HEK293 (cell line): ENCODE measurements at regions not wholly inside any gene's neighbourhood (a gene's known extent, or its start where the extent isn't known, plus 50 kb on each side); places are given as distances from the start of the nearest gene placed in this dataset.
"Not testable (repeated sequence)": the region's sequence is repeated elsewhere in the genome, so short reads cannot be mapped to it uniquely, and the experiment has no call there.

Experiments used
- CTCF ChIA-PET: fragments of 350-600 bp; formaldehyde crosslinking; extraction: SDS; loops from one replicate; lab custom pipeline; 2021; ENCODE audit warnings: antibody characterized with exemption; lab: Yijun Ruan, JAX
- POLR2A ChIA-PET: fragments of 300-600 bp; formaldehyde crosslinking; extraction: SDS; loops from one replicate; lab custom pipeline; 2020; ENCODE audit warnings: antibody characterized with exemption, inconsistent platforms; lab: Yijun Ruan, JAX
- H3K27ac ChIP-seq: fragments of 200-500 bp; sonication (Bioruptor generic); 2 replicates; pipeline ENCODE4 v1.5.1; 2014; ENCODE audit warnings: low read depth, low read length, control low read depth, inconsistent platforms; ENCODE audit errors: extremely low read depth
- H3K36me3 ChIP-seq, 2 experiments: fragments of 200-500 bp in 1 of 2; sonication (Bioruptor generic) in 1 of 2; 1 replicate in 1 of 2; 2 replicates in 1 of 2; pipeline ENCODE4 v1.5.1; 2014 to 2017; ENCODE audit warnings: inconsistent platforms in 2 of 2, low read length in 2 of 2; ENCODE audit not compliant: control insufficient read depth in 2 of 2, insufficient read depth in 1 of 2
- H3K4me1 ChIP-seq: fragments of 200-500 bp; sonication (Bioruptor generic); 2 replicates; pipeline ENCODE4 v1.5.1; 2014; ENCODE audit warnings: mild to moderate bottlenecking, low read length, inconsistent platforms; ENCODE audit not compliant: control insufficient read depth, insufficient read depth
- H3K4me3 ChIP-seq: 2 replicates; pipeline ENCODE4 v1.5.1; 2011; ENCODE audit warnings: low read depth, mild to moderate bottlenecking, control low read depth, low read length, moderate library complexity
- H3K9me3 ChIP-seq: fragments of 200-500 bp; sonication (Bioruptor generic); 2 replicates; pipeline ENCODE4 v1.5.1; 2014; ENCODE audit warnings: low read depth, low read length, inconsistent platforms; ENCODE audit not compliant: control insufficient read depth, insufficient read depth
- IKZF3 ChIP-seq: fragments of 450-650 bp; IDR thresholded peaks from 2 replicates; pipeline ENCODE4 v1.5.0; 2018; ENCODE audit warnings: missing biosample characterization, mild to moderate bottlenecking, missing genetic modification characterization, moderate library complexity
- KLF1 ChIP-seq: fragments of 450-650 bp; formaldehyde crosslinking; IDR thresholded peaks from 2 replicates; pipeline ENCODE4 v1.5.1; 2016; ENCODE audit warnings: missing biosample characterization, missing genetic modification characterization
- ZBTB1 ChIP-seq: fragments of 450-650 bp; formaldehyde crosslinking; IDR thresholded peaks from 2 replicates; pipeline ENCODE4 v1.5.1; 2016; ENCODE audit warnings: missing biosample characterization, missing genetic modification characterization
- ZBTB21 ChIP-seq: fragments of 450-650 bp; formaldehyde crosslinking; IDR thresholded peaks from 2 replicates; pipeline ENCODE4 v1.5.1; 2017; ENCODE audit warnings: missing biosample characterization, missing genetic modification characterization
- ZBTB48 ChIP-seq: fragments of 450-650 bp; formaldehyde crosslinking; IDR thresholded peaks from 2 replicates; pipeline ENCODE4 v1.5.1; 2016; ENCODE audit warnings: missing biosample characterization, missing genetic modification characterization
- ZNF16 ChIP-seq: fragments of 450-650 bp; formaldehyde crosslinking; IDR thresholded peaks from 2 replicates; pipeline ENCODE4 v1.5.1; 2016; ENCODE audit warnings: low read depth, missing biosample characterization, missing genetic modification characterization
- ZNF202 ChIP-seq: fragments of 450-650 bp; formaldehyde crosslinking; IDR thresholded peaks from 2 replicates; pipeline ENCODE4 v1.5.1; 2016; ENCODE audit warnings: missing biosample characterization, missing genetic modification characterization, borderline replicate concordance
- ZNF354C ChIP-seq: fragments of 450-650 bp; formaldehyde crosslinking; IDR thresholded peaks from 2 replicates; pipeline ENCODE4 v1.5.1; 2016; ENCODE audit warnings: missing biosample characterization, missing genetic modification characterization, low read depth, borderline replicate concordance
- ZNF843 ChIP-seq: fragments of 450-650 bp; formaldehyde crosslinking; IDR thresholded peaks from 2 replicates; pipeline ENCODE4 v1.5.1; 2016; ENCODE audit warnings: missing biosample characterization, missing genetic modification characterization
- TF ChIP-seq, protein P1 (sequence below): fragments of 450-650 bp; formaldehyde crosslinking; IDR thresholded peaks from 2 replicates; pipeline ENCODE4 v1.5.1; 2017; ENCODE audit warnings: missing biosample characterization, missing genetic modification characterization
- TF ChIP-seq, protein P2 (sequence below): fragments of 450-650 bp; IDR thresholded peaks from 2 replicates; pipeline ENCODE4 v1.5.1; 2018; ENCODE audit warnings: missing biosample characterization, mild to moderate bottlenecking, missing genetic modification characterization
- TF ChIP-seq, protein P3 (sequence below): fragments of 450-650 bp; formaldehyde crosslinking; IDR thresholded peaks from 2 replicates; pipeline ENCODE4 v1.5.1; 2016; ENCODE audit warnings: missing biosample characterization, missing genetic modification characterization, borderline replicate concordance
- TF ChIP-seq, protein P4 (sequence below): fragments of 450-650 bp; formaldehyde crosslinking; IDR thresholded peaks from 2 replicates; pipeline ENCODE4 v1.5.1; 2016; ENCODE audit warnings: missing biosample characterization, missing genetic modification characterization
- TF ChIP-seq, protein P5 (sequence below): fragments of 450-650 bp; formaldehyde crosslinking; IDR thresholded peaks from 2 replicates; pipeline ENCODE4 v1.5.1; 2016; ENCODE audit warnings: missing biosample characterization, missing genetic modification characterization
- TF ChIP-seq, protein P6 (sequence below): fragments of 450-650 bp; formaldehyde crosslinking; IDR thresholded peaks from 2 replicates; pipeline ENCODE4 v1.5.1; 2016; ENCODE audit warnings: missing biosample characterization, missing genetic modification characterization

DNA sequence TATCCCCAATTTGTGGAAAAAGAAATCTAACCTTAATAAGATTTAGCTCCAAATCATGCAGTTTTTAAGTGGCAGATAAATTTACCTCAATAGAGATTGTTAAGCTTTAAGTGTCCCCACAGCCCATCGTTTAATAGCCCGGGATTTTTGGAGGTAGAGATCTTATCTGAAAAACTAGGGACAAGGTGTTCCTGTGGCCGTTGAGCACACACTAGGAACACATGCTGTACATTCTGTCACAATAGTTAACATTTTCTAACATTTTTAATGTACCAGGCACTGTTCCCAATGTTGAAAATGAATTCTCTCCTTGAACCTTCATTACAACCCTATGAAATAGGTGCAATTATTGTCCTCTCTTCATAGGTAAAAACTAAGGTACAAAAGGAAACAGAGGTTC is 85.7 kb upstream of the PLD5 start (continued):
- TF ChIP-seq, protein P1, sequence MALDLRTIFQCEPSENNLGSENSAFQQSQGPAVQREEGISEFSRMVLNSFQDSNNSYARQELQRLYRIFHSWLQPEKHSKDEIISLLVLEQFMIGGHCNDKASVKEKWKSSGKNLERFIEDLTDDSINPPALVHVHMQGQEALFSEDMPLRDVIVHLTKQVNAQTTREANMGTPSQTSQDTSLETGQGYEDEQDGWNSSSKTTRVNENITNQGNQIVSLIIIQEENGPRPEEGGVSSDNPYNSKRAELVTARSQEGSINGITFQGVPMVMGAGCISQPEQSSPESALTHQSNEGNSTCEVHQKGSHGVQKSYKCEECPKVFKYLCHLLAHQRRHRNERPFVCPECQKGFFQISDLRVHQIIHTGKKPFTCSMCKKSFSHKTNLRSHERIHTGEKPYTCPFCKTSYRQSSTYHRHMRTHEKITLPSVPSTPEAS (tag by site-specific recombination), result no peak
- TF ChIP-seq ZNF354C (tag by site-specific recombination) (no peak), KLF1 (tag by site-specific recombination) (no peak)

DNA sequence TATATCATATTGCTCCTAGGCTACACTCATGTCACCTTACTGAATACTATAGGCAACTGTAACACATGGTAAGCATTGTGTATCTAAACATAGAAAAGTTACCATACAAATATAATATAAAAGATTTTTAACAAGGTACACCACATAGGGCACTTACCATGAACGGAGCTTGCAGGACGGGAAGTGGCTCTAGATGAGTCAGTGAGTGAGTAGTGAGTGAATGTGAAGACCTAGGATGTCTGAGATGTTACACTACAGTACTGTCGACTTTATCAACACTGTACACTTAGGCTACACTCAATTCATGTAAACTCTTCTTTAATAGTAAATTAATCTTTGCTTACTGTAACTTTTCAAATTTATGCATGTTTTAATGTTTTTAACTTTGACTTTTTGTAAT is 81.0 kb upstream of the PLD5 start:
- no peaks in the 10 kb centered on the region for H3K4me1 ChIP-seq
- ChIA-PET POLR2A (no interaction called here), CTCF (no interaction called here)
- TF ChIP-seq, protein P2, sequence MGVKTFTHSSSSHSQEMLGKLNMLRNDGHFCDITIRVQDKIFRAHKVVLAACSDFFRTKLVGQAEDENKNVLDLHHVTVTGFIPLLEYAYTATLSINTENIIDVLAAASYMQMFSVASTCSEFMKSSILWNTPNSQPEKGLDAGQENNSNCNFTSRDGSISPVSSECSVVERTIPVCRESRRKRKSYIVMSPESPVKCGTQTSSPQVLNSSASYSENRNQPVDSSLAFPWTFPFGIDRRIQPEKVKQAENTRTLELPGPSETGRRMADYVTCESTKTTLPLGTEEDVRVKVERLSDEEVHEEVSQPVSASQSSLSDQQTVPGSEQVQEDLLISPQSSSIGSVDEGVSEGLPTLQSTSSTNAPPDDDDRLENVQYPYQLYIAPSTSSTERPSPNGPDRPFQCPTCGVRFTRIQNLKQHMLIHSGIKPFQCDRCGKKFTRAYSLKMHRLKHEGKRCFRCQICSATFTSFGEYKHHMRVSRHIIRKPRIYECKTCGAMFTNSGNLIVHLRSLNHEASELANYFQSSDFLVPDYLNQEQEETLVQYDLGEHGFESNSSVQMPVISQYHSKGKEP, result no peak
- TF ChIP-seq, protein P3, sequence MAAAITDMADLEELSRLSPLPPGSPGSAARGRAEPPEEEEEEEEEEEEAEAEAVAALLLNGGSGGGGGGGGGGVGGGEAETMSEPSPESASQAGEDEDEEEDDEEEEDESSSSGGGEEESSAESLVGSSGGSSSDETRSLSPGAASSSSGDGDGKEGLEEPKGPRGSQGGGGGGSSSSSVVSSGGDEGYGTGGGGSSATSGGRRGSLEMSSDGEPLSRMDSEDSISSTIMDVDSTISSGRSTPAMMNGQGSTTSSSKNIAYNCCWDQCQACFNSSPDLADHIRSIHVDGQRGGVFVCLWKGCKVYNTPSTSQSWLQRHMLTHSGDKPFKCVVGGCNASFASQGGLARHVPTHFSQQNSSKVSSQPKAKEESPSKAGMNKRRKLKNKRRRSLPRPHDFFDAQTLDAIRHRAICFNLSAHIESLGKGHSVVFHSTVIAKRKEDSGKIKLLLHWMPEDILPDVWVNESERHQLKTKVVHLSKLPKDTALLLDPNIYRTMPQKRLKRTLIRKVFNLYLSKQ (tag by site-specific recombination), result no peak
- no peak for TF ChIP-seq IKZF3
- TF ChIP-seq, protein P4, sequence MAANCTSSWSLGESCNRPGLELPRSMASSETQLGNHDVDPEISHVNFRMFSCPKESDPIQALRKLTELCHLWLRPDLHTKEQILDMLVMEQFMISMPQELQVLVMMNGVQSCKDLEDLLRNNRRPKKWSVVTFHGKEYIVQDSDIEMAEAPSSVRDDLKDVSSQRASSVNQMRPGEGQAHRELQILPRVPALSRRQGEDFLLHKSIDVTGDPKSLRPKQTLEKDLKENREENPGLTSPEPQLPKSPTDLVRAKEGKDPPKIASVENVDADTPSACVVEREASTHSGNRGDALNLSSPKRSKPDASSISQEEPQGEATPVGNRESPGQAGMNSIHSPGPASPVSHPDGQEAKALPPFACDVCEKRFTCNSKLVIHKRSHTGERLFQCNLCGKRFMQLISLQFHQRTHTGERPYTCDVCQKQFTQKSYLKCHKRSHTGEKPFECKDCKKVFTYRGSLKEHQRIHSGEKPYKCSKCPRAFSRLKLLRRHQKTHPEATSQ, result no peak
- no peak for TF ChIP-seq ZNF16
- H3K9me3 ChIP-seq, result no peaks in the 10 kb centered on the region
- no peak overlapping the region for H3K4me3 ChIP-seq
- H3K36me3 ChIP-seq, result no peaks in the 10 kb centered on the region
- H3K27ac ChIP-seq, result no peak overlapping the region

DNA sequence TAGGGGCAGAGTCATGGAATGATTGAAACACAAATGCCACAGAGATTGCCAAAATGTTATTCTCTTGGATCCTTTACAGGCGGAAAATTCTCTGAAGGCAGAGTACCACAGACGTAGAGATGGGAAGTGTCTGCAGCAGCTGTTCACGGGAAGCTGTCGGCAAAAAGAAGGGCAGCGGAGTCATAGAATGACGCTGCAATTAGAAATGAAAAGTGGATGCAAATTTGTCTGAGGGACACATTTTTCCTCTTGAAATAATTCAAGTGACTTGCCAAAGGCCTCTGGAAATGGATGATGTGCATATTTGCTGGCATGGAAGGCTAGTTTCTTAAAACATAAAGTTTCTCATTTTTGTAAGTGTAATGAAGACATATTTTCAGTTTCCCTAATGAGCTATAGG is 77.5 kb upstream of the PLD5 start:
- no peak for TF ChIP-seq ZBTB21
- no peak for TF ChIP-seq ZBTB1 (tag by site-specific recombination)
- no peak for TF ChIP-seq ZBTB48 (tag by site-specific recombination)
- TF ChIP-seq ZNF843, result no peak
- TF ChIP-seq ZNF202 (tag by site-specific recombination), result no peak
- TF ChIP-seq, protein P5, sequence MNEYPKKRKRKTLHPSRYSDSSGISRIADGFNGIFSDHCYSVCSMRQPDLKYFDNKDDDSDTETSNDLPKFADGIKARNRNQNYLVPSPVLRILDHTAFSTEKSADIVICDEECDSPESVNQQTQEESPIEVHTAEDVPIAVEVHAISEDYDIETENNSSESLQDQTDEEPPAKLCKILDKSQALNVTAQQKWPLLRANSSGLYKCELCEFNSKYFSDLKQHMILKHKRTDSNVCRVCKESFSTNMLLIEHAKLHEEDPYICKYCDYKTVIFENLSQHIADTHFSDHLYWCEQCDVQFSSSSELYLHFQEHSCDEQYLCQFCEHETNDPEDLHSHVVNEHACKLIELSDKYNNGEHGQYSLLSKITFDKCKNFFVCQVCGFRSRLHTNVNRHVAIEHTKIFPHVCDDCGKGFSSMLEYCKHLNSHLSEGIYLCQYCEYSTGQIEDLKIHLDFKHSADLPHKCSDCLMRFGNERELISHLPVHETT (tag by site-specific recombination), result no peak
- TF ChIP-seq, protein P6, sequence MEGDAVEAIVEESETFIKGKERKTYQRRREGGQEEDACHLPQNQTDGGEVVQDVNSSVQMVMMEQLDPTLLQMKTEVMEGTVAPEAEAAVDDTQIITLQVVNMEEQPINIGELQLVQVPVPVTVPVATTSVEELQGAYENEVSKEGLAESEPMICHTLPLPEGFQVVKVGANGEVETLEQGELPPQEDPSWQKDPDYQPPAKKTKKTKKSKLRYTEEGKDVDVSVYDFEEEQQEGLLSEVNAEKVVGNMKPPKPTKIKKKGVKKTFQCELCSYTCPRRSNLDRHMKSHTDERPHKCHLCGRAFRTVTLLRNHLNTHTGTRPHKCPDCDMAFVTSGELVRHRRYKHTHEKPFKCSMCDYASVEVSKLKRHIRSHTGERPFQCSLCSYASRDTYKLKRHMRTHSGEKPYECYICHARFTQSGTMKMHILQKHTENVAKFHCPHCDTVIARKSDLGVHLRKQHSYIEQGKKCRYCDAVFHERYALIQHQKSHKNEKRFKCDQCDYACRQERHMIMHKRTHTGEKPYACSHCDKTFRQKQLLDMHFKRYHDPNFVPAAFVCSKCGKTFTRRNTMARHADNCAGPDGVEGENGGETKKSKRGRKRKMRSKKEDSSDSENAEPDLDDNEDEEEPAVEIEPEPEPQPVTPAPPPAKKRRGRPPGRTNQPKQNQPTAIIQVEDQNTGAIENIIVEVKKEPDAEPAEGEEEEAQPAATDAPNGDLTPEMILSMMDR (tag by site-specific recombination), result no peak
- TF ChIP-seq, all 188 proteins: peak for 0
- no peaks in the 10 kb centered on the region for H3K9me3 ChIP-seq
- H3K36me3 ChIP-seq, result no peaks in the 10 kb centered on the region
- ChIA-PET POLR2A (no interaction called here), CTCF (no interaction called here)
- H3K27ac ChIP-seq, result no peak overlapping the region
- H3K4me1 ChIP-seq, result no peaks in the 10 kb centered on the region
- H3K4me3 ChIP-seq, result no peak overlapping the region

DNA sequence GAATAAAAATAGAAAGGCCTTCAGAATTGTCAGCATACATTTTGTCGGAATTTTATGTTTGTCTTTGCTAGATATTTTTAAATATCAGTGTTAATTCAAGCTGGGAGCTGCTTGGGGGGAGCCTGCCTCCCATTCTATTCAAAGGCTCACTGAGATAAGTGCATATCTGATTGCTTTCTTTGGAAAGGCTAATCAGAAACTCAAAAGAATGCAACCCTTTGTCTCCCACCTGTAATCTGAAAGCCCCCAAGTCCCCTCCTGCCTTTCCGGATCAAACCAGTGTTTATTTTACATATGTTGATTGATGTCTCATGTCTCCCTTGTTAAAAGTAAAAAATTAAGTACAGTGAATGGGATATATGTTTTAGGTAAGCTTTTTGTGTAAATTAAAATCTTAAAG is 69.3 kb upstream of the PLD5 start:
- H3K4me1 ChIP-seq, H3K36me3 ChIP-seq, H3K27ac ChIP-seq, H3K4me3 ChIP-seq, POLR2A ChIA-PET, H3K9me3 ChIP-seq: not testable (repeated sequence)
- CTCF ChIA-PET, result interaction anchor here (0.7 kb wide), 1 partner anchor 34 kb away, joined by 6 read pairs; no protein-coding TSS in a partner anchor
